ENCODE measurements at regions not wholly inside any gene's neighbourhood (a gene's known extent, or its start where the extent isn't known, plus 50 kb on each side); places are given as distances from the start of the nearest gene placed in this dataset.

GRCh38 chr3:163927521-163927920, 1150.8 kb downstream of the SI start:
- TF ChIP-seq ZNF747 (tag by site-specific recombination; IDR thresholded peaks at IDR 0.05) (no peak), ZNF211 (tag by site-specific recombination; IDR thresholded peaks at IDR 0.05; ENCODE audit: low read depth) (no peak), CTCF (tag by site-specific recombination; IDR thresholded peaks at IDR 0.05) (no peak), ZNF513 (tag by site-specific recombination; IDR thresholded peaks at IDR 0.05) (no peak), ZNF433 (tag by site-specific recombination; IDR thresholded peaks at IDR 0.05; ENCODE audit: low read depth) (no peak), SP2 (tag by site-specific recombination; IDR thresholded peaks at IDR 0.05) (no peak), ZSCAN5A (tag by site-specific recombination; IDR thresholded peaks at IDR 0.05) (no peak), ZNF24 (tag by site-specific recombination; IDR thresholded peaks at IDR 0.05) (no peak), REPIN1 (tag by site-specific recombination; IDR thresholded peaks at IDR 0.05; ENCODE audit: low read depth) (no peak), ELK4 (IDR thresholded peaks at IDR 0.05; ENCODE audit: borderline replicate concordance, low read depth, low read length) (no peak)

Measured in HEK293 (cell line).